Right hindlimb (tissue), 1 donor: ENCODE measurements at regions not wholly inside any gene's neighbourhood (a gene's known extent, or its start where the extent isn't known, plus 50 kb on each side); places are given as distances from the start of the nearest gene placed in this dataset.
"Not testable (repeated sequence)": the region's sequence is repeated elsewhere in the genome, so short reads cannot be mapped to it uniquely, and the experiment has no call there.

Experiments used
- DNase-seq: peaks from one replicate; pipeline ENCODE4 v3.0.0-alpha.2; 2018

DNA sequence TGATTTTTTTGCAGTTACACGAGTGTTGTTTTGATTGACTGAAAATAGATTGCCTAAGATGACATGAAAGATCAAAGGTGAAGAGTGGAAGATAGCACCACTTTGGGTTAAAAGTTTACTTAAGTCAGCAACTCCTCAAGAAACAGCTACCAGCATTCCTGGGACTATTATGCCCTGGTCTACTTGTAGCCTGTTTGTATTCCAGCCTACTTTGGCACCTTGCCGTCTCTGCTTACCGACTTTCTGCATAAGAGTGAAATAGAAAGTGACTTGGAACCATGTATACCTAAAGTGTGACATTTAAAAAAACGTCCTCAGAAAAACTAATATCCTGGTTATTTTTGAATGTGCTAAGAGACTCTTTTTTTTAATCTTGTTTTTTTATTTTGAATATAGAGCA is 631.5 kb upstream of the PTBP2 start:
- no peak for DNase-seq

DNA sequence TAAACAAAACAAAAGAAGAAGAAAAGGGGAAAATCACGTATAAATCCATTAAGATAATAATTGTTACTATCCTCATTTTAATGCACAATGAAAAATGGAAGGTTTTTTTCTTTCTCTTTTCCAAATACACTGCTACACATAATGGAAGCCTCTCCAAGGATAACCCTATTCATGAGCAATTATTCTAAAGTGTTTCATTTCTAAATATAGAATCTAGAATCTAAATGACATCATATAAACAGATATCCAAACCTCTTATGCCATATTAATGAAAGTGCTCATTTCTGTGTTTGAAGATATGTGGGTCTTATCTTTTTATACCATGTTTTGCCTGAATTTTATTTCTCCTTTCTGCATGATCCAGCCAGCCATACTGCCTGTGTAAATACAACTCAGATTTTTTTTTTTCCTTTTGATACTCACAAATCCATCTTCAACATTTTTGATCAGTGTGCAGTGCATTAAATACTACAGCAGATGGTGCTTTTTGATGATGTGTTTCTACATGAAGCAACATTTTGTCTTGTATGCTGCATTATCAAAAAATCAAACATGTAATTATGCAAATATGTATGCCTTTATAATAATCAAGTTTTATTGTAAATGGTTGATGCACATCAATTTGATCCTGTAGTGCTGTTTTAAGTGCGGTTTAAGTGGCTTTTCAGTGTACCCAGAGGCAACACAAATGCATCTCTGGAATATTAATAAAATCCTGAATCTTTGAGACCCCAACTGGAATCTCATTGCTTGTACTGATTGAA is 625.6 kb upstream of the PTBP2 start:
- DNase-seq = no peak

GRCh38 chr1:96096613-96097321 is 624.8 kb upstream of the PTBP2 start:
- DNase-seq = no peak

DNA sequence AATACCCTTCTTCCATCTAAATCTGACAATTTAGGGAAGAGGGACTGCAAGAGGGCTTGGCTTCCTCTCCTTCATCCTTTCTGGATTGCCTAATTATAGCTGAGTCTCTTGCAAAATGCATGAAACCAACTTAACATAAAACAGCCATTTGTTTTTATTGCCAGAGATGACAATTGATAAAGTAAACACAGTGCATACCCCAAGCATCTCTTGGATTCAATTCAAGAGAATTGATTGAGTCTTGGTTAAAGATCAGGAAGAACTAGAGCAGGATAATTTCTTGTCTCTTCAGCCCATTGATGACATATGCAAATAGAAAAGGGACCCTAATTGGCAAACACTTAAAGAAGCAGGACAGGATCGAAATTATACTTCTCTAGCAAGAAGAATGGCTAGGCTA is 617.1 kb upstream of the PTBP2 start:
- DNase-seq = no peak

DNA sequence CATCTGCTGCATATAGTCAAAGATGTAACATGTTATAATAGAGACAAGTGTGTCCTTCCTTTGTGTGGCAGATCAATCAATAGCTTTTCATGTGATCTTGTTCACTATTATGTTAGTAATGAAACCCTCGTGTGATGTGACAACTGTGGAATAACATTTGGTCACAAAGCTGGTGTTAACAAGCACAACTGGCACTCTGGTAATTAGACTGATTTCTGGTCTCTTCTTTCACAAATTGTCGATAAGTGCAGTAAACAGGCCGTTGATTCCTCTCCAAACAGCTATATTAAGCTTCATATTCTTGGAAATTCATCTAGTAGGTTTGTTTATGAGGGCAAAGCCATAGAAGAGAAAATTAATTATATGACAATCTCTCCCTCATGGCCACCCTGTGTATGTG is 616.7 kb upstream of the PTBP2 start:
- no peak for DNase-seq

GRCh38 chr1:96116731-96117130 is 604.9 kb upstream of the PTBP2 start:
- no peak for DNase-seq

DNA sequence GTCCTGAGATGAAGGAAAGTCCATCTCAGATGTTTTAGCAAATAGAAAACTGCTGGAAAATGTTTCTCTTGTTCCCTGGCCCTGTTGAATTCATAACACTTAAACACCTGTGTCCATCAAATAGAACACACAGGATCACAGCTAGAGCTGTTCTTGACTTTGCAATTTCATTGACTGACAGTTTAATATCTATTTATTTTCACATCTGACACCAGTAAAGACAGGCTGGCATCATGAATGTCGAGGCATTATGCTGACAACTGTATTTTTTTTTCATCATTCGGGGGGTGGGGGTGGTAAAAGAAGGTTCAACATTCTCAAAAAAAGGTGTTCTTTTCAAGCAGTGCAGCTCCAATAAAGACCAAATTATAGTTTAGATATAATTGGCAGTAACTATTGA is 591.2 kb upstream of the PTBP2 start:
- no peak for DNase-seq

DNA sequence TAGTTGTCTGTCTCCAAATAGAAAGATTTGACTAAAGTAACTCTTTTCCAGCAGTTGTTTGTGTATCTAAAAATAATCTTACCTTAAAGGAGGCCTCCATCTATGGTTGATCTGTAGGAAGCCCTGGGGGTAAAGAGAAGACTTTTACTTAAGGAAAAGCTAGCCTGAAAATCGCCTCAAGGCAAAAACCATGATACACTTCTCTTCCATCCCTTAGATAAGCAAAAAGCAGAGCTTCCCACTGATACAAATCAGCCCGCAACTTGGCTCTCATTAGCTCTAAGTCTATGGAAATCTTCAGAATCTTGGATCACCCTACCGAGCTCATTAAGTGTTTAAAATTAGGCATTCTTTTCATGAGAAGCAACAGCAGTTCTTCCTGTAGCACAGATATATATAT is 576.9 kb upstream of the PTBP2 start:
- no peak for DNase-seq

DNA sequence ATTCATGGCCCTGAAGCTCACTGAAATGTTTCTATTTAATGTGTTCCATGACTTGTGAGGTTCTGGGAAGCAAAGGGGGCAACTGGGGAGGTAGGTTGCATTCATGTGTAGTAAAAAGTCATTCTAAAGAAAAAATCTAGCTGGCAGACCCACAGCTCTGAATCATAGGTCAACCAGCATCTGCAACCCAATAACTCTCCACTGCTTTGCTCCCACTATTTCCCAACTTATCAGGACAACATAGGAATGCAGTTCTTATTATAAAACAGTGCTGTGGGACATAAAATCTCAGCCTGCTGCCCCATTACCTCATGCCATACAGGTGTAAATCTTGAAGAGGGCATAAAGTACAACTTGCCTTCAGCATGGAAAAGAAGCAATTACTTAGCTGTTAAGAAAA is 576.1 kb upstream of the PTBP2 start:
- DNase-seq = no peak

- not testable (repeated sequence) for DNase-seq
These were observed 568.6 kb upstream of the PTBP2 start for GRCh38 chr1:96152957-96153356.

GRCh38 chr1:96157101-96157500 is 564.5 kb upstream of the PTBP2 start:
- DNase-seq = no peak

GRCh38 chr1:96159379-96159778 is 562.2 kb upstream of the PTBP2 start:
- DNase-seq = no peak

DNA sequence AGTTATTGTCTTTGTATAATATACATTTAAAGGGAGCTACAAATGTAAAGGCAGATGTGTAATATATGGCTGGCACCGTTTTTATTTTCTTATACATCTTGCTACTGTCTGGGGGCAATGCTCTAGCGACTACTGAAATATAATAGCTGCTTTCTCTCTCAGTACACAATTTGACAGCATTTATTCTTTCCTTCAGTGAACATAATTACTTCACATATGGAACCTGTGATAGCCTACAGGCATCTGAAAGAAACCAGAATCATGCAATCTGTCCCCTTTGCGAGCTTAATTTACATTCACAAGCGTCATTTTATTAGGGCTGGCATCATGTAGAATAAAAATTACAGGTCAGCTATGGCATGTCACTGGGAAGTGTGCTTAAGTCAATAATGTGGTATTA is 557.5 kb upstream of the PTBP2 start:
- DNase-seq = no peak

DNA sequence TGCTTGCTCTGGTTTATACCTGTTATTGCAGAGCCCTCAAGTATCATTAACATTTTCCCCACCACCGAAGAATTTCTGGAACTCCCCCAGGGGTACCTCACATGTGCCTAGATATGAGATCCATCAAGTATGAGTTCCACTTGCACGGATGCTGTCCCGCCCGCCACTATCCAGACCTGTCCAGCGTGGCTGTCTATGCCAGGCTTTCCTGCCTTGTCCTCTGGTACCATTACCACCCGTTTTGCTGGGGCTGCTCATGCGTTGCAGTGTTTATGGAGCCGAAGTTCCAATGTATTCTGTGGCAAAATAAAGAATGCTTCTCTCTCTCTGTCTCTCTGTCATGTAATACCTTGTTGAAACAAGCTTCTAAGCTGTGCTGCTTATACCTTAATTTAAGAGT is 543.5 kb upstream of the PTBP2 start:
- no peak for DNase-seq

GRCh38 chr1:96183485-96183884 is 538.1 kb upstream of the PTBP2 start:
- no peak for DNase-seq

GRCh38 chr1:96183928-96184327 is 537.7 kb upstream of the PTBP2 start:
- no peak for DNase-seq

- no peak for DNase-seq
These were observed 536.4 kb upstream of the PTBP2 start for GRCh38 chr1:96185181-96185580.

DNA sequence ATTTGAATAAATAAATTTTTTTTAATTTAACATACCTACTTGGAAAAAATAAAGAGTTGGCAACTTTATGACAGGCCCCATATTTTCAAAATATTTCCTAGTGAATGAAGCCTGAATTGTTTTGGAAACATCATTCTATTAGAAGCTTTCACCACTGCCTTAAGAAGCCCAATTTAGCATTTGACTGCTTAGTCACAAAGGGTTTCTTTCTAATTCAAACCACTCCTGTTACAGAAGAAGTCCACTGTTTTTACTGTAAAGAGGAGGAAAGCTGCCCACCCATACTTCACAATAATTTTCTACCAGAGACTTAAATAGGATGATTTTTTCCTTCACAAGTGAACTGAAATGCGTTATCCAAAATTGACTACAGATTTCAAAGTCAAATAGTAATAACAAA is 534.6 kb upstream of the PTBP2 start:
- no peak for DNase-seq

DNA sequence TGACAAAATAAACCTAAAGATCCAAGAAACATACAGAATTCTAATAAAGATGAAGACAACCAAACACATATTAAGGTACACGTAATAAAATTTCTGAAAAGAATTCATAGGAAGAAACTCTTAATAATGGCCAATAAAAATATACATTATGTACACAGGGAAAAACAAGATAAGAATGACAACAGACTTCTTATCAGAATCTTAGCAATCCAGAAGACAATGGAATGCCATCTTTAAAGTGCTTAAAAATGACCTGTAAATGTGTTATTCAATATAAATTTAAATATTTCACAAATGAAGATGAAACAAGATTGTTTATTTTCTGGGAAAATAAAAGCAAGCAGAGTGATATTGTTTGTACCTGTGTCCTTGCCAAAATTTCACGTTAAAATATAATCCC is 530.4 kb upstream of the PTBP2 start:
- no peak for DNase-seq

DNA sequence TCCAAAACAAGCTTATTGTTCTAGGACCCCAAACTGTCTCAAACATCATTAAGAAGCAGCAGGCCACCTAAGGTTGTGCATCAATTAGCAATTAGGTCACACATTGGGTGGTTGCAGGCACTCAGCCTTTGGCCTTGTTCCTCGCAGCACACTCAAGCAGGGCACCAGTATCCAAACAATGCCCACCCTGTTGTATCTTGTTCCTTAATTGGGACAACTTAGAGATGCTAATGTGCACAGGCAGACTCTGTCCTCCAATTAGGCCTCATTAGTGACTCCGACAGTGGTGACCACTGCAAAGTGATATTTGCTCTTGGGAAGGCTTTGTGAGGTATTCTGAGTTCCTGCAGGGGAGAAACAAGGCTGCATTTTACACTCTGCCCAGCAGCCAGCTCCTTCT is 515.1 kb upstream of the PTBP2 start:
- DNase-seq = no peak

DNA sequence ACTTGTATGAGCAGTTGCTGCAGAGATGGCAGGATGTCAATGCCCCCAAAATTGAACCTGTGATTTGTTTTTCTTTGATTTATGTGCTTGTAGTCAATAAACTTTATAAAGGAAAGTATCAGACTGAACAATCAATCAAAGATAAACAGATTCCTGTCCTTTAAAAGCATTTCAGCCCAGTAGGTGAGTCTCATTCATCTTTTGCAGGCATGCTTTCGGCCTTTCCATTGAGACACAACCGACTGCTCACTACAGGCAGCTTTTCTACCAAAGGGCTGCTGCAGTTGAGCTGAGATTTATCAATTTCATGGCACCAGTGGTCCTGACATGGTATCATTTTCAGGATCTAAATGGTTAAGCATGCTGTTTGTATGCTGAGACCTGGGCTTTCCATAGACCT is 513.6 kb upstream of the PTBP2 start:
- DNase-seq = no peak

DNA sequence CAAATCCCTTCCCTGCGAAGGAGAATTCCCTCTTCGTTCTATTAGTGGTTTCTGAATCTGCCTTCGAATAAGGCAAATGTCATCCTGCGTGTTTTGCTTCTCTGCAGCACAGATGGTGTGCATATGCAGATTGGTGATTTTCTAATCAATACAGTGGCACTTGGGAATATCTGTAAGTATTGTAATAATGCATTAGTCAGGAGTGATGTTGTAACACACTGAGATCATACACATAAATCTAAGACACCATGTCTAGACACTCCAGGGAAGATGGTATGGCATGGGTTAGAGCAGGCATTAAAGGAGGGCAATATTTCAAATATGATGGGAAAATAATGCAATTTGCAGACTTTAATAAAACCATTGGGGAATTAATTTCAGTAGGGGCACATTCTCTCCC is 513.2 kb upstream of the PTBP2 start:
- no peak for DNase-seq

DNA sequence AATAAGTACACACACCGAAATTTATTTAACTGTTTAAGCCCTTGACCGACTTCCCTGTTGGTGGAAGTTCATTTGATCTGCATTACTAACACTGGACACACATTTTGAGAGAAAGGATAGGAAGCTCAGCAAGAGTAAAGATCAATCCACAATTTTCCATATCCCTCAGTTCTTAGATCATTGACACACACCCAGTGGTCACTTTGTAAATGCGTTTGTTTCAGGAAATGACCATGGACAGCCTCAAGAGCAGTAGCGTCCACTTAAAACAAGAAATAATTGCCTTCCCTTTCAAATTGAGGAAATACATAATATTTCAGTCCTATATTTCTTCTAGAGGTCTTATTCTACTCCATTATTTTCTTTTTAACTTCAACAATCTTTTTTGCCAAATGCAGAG is 511.5 kb upstream of the PTBP2 start:
- DNase-seq = no peak

DNA sequence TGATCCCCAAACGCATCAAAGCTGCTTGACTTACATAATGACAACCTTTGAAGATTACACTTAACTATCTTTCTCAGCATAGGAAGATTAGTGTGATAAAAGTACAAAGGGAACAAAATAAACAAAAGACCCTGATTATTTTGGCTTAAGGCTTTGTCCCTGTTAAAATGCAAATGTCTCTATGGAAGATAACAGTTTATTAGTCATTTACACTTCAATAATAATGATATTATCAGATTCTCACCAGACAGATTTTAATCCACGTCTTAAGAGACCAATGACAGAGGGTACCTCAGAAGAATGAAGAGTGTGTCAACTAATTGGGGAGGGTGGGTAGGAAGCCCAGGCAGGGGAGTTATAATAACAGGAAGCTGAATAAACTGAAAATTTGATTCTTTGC is 510.4 kb upstream of the PTBP2 start:
- no peak for DNase-seq

GRCh38 chr1:96214982-96215381 is 506.6 kb upstream of the PTBP2 start:
- DNase-seq = no peak
